ENCODE measurements at regions not wholly inside any gene's neighbourhood (a gene's known extent, or its start where the extent isn't known, plus 50 kb on each side); places are given as distances from the start of the nearest gene placed in this dataset.

GRCh38 chr6:170232186-170233002, 58.5 kb downstream of the DLL1 start:
- DNase-seq (ENCODE audit: low spot score in 2 of 2) (no peak), ATAC-seq (replicated peaks; ENCODE audit: extremely low read depth, poor library complexity, severe bottlenecking) (no peak)
- no peaks in the 10 kb centered on the region for H3K36me3 Mint-ChIP-seq (ENCODE audit: insufficient read depth)
- peaks cover 16% of the 10 kb centered on the region for H3K27me3 Mint-ChIP-seq
- no peaks in the 10 kb centered on the region for H3K9me3 Mint-ChIP-seq
- H3K4me3 Mint-ChIP-seq, result no peak overlapping the region
- H3K4me1 Mint-ChIP-seq, result no peaks in the 10 kb centered on the region
- H3K27ac Mint-ChIP-seq (ENCODE audit: low read depth), result no peak overlapping the region

GRCh38 chr6:170231293-170232185, 59.3 kb downstream of the DLL1 start:
- no peaks in the 10 kb centered on the region for H3K36me3 Mint-ChIP-seq (ENCODE audit: insufficient read depth)
- H3K27ac Mint-ChIP-seq (ENCODE audit: low read depth), result no peak overlapping the region
- H3K4me1 Mint-ChIP-seq, result no peaks in the 10 kb centered on the region
- DNase-seq (ENCODE audit: low spot score in 2 of 2) (no peak), ATAC-seq (replicated peaks; ENCODE audit: extremely low read depth, poor library complexity, severe bottlenecking) (no peak)
- H3K27me3 Mint-ChIP-seq, result peaks cover 18% of the 10 kb centered on the region
- no peak overlapping the region for H3K4me3 Mint-ChIP-seq
- no peaks in the 10 kb centered on the region for H3K9me3 Mint-ChIP-seq

- DNase-seq (ENCODE audit: low spot score in 2 of 2) (no peak), ATAC-seq (replicated peaks; ENCODE audit: extremely low read depth, poor library complexity, severe bottlenecking) (no peak)
- Mint-ChIP-seq H3K36me3 (ENCODE audit: insufficient read depth) (no peaks in the 10 kb centered on the region), H3K27ac (ENCODE audit: low read depth) (no peak overlapping the region), H3K27me3 (peaks cover 27% of the 10 kb centered on the region), H3K4me3 (no peak overlapping the region), H3K4me1 (no peaks in the 10 kb centered on the region), H3K9me3 (no peaks in the 10 kb centered on the region)
These were observed 60.2 kb downstream of the DLL1 start for GRCh38 chr6:170230520-170231292.

GRCh38 chr6:170229851-170230519, 60.9 kb downstream of the DLL1 start:
- no peaks in the 10 kb centered on the region for H3K9me3 Mint-ChIP-seq
- H3K4me3 Mint-ChIP-seq, result no peak overlapping the region
- H3K36me3 Mint-ChIP-seq (ENCODE audit: insufficient read depth), result peaks cover 2% of the 10 kb centered on the region
- ATAC-seq (replicated peaks; ENCODE audit: extremely low read depth, poor library complexity, severe bottlenecking) (no peak), DNase-seq (ENCODE audit: low spot score in 2 of 2) (no peak)
- peaks cover 29% of the 10 kb centered on the region for H3K27me3 Mint-ChIP-seq
- H3K4me1 Mint-ChIP-seq, result no peaks in the 10 kb centered on the region
- H3K27ac Mint-ChIP-seq (ENCODE audit: low read depth), result no peak overlapping the region

GRCh38 chr6:170229396-170229795, 61.5 kb downstream of the DLL1 start:
- Mint-ChIP-seq H3K27me3 (peaks cover 29% of the 10 kb centered on the region), H3K9me3 (no peaks in the 10 kb centered on the region), H3K4me3 (no peak overlapping the region), H3K27ac (ENCODE audit: low read depth) (no peak overlapping the region), H3K4me1 (no peaks in the 10 kb centered on the region), H3K36me3 (ENCODE audit: insufficient read depth) (peaks cover 2% of the 10 kb centered on the region)
- ATAC-seq (replicated peaks; ENCODE audit: extremely low read depth, poor library complexity, severe bottlenecking) (no peak), DNase-seq (ENCODE audit: low spot score in 2 of 2) (no peak)

- ATAC-seq (replicated peaks; ENCODE audit: extremely low read depth, poor library complexity, severe bottlenecking), result no peak
- Mint-ChIP-seq H3K27ac (ENCODE audit: low read depth) (no peak overlapping the region), H3K27me3 (peaks cover 29% of the 10 kb centered on the region), H3K36me3 (ENCODE audit: insufficient read depth) (peaks cover 2% of the 10 kb centered on the region), H3K4me3 (no peak overlapping the region), H3K4me1 (no peaks in the 10 kb centered on the region), H3K9me3 (no peaks in the 10 kb centered on the region)
- no peak for DNase-seq (ENCODE audit: low spot score in 2 of 2)
These were observed 62.0 kb downstream of the DLL1 start for GRCh38 chr6:170228946-170229310.

- no peak for ATAC-seq (replicated peaks; ENCODE audit: extremely low read depth, poor library complexity, severe bottlenecking)
- DNase-seq (ENCODE audit: low spot score in 2 of 2), result no peak
- peaks cover 2% of the 10 kb centered on the region for H3K4me1 Mint-ChIP-seq
- peaks cover 2% of the 10 kb centered on the region for H3K36me3 Mint-ChIP-seq (ENCODE audit: insufficient read depth)
- no peak overlapping the region for H3K4me3 Mint-ChIP-seq
- H3K9me3 Mint-ChIP-seq, result no peaks in the 10 kb centered on the region
- no peak overlapping the region for H3K27ac Mint-ChIP-seq (ENCODE audit: low read depth)
- peaks cover 24% of the 10 kb centered on the region for H3K27me3 Mint-ChIP-seq
These were observed 62.6 kb downstream of the DLL1 start for GRCh38 chr6:170227996-170228945.

GRCh38 chr6:170227521-170227983, 63.3 kb downstream of the DLL1 start:
- DNase-seq (ENCODE audit: low spot score in 2 of 2), result no peak
- peaks cover 2% of the 10 kb centered on the region for H3K36me3 Mint-ChIP-seq (ENCODE audit: insufficient read depth)
- H3K27ac Mint-ChIP-seq (ENCODE audit: low read depth), result no peak overlapping the region
- H3K4me1 Mint-ChIP-seq, result peaks cover 9% of the 10 kb centered on the region
- no peak for ATAC-seq (replicated peaks; ENCODE audit: extremely low read depth, poor library complexity, severe bottlenecking)
- peaks cover 20% of the 10 kb centered on the region for H3K27me3 Mint-ChIP-seq
- no peak overlapping the region for H3K4me3 Mint-ChIP-seq
- no peaks in the 10 kb centered on the region for H3K9me3 Mint-ChIP-seq

- H3K36me3 Mint-ChIP-seq (ENCODE audit: insufficient read depth), result peaks cover 2% of the 10 kb centered on the region
- H3K9me3 Mint-ChIP-seq, result no peaks in the 10 kb centered on the region
- peaks cover 17% of the 10 kb centered on the region for H3K27me3 Mint-ChIP-seq
- DNase-seq (ENCODE audit: low spot score in 2 of 2) (no peak), ATAC-seq (replicated peaks; ENCODE audit: extremely low read depth, poor library complexity, severe bottlenecking) (no peak)
- H3K27ac Mint-ChIP-seq (ENCODE audit: low read depth), result no peak overlapping the region
- peaks cover 9% of the 10 kb centered on the region for H3K4me1 Mint-ChIP-seq
- no peak overlapping the region for H3K4me3 Mint-ChIP-seq
These were observed 64.2 kb downstream of the DLL1 start for GRCh38 chr6:170226647-170227046.

- Mint-ChIP-seq H3K9me3 (no peaks in the 10 kb centered on the region), H3K4me1 (peaks cover 9% of the 10 kb centered on the region)
These were observed 64.9 kb downstream of the DLL1 start for GRCh38 chr6:170225852-170226417.

More at GRCh38 chr6:170225852-170226417, 64.9 kb downstream of the DLL1 start:
- no peak overlapping the region for H3K27ac Mint-ChIP-seq (ENCODE audit: low read depth)
- DNase-seq (ENCODE audit: low spot score in 2 of 2), result no peak
- ATAC-seq (replicated peaks; ENCODE audit: extremely low read depth, poor library complexity, severe bottlenecking), result no peak
- H3K27me3 Mint-ChIP-seq, result peaks cover 13% of the 10 kb centered on the region
- H3K36me3 Mint-ChIP-seq (ENCODE audit: insufficient read depth), result peaks cover 2% of the 10 kb centered on the region
- no peak overlapping the region for H3K4me3 Mint-ChIP-seq
